ENCODE measurements at regions not wholly inside any gene's neighbourhood (a gene's known extent, or its start where the extent isn't known, plus 50 kb on each side); places are given as distances from the start of the nearest gene placed in this dataset.

DNA sequence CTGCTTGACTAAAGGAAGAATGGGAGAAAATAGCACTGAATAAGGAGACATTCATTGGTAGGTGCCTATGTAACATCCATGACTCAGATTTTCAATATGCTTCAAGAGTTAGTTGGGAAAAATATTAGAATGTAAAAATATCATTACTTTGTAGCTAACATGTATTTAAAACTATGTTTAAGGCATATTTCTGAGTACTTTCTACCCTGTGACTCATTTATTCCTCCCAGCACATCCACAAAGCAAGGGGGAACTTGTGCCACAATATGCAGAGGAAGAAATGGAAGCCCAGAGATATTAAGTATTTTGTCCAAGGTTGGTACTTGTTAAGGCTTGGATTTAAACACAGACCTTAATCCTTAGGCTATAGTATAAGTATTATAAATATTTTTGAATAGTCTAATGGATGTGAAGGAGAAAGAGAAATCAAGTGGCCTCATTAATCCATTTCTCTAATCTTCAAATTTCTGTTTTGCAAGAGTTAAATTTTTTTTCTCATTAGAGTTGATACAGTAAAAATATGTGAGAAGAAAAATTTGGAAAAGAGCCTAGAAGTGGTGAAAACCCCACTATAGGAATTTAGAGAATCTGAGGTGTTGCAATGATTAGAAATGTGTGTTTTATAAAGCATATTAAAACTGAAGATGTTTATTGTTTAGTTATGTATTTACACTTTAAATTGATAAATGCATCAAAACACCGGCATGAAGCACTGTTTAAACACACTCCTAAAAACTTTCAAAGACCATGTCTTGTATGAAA lies 149.3 kb upstream of the GYPA start:
- H3K27me3 ChIP-seq, result no peaks in the 10 kb centered on the region
- no peaks in the 10 kb centered on the region for H3K36me3 ChIP-seq (replicated peaks in 1 of 2; ENCODE audit: insufficient read depth in 1 of 2, low read depth in 2 of 2)
- TF ChIP-seq POLR2A (IDR thresholded peaks at IDR 0.05), result no peak
- TF ChIP-seq, protein P1, sequence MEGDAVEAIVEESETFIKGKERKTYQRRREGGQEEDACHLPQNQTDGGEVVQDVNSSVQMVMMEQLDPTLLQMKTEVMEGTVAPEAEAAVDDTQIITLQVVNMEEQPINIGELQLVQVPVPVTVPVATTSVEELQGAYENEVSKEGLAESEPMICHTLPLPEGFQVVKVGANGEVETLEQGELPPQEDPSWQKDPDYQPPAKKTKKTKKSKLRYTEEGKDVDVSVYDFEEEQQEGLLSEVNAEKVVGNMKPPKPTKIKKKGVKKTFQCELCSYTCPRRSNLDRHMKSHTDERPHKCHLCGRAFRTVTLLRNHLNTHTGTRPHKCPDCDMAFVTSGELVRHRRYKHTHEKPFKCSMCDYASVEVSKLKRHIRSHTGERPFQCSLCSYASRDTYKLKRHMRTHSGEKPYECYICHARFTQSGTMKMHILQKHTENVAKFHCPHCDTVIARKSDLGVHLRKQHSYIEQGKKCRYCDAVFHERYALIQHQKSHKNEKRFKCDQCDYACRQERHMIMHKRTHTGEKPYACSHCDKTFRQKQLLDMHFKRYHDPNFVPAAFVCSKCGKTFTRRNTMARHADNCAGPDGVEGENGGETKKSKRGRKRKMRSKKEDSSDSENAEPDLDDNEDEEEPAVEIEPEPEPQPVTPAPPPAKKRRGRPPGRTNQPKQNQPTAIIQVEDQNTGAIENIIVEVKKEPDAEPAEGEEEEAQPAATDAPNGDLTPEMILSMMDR (IDR thresholded peaks at IDR 0.05), result no peak
- no peak overlapping the region for H3K4me3 ChIP-seq
- no peaks in the 10 kb centered on the region for H3K4me1 ChIP-seq
- intact Hi-C loops (cut with DNase I), result no loop called here
- no peak overlapping the region for H3K27ac ChIP-seq
- ATAC-seq (no peak), DNase-seq (no peak)
- WGBS, 2 donors, result 23 to 31% methylated on average over 1 of the region's 1 CpG
- no peaks in the 10 kb centered on the region for H3K9me3 ChIP-seq

DNA sequence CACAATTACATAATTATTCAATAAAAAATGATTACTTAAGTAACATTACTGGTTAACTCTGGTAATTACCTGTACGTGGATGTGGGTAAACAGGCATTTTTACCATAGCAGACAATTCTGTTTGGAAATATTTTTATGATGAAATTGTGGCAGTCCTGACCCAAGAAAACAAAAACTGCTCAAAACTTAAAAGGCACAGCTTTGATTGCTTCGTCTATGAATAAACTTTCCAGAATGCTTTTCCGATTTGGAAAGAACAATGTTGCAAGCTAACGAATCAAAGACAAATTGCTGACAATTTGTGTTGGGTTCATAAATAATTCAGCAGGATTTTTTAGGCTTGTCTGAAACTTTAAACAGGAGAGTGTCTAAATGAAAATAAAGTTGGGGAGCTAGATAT lies 150.6 kb upstream of the GYPA start:
- H3K36me3 ChIP-seq (replicated peaks in 1 of 2; ENCODE audit: insufficient read depth in 1 of 2, low read depth in 2 of 2), result no peaks in the 10 kb centered on the region
- H3K4me3 ChIP-seq, result no peak overlapping the region
- H3K9me3 ChIP-seq, result no peaks in the 10 kb centered on the region
- no peak for DNase-seq
- H3K27me3 ChIP-seq, result no peaks in the 10 kb centered on the region
- no peak for ATAC-seq
- intact Hi-C loops (cut with DNase I), result no loop called here
- H3K4me1 ChIP-seq, result no peaks in the 10 kb centered on the region
- TF ChIP-seq POLR2A (IDR thresholded peaks at IDR 0.05), result no peak
- TF ChIP-seq, protein P1 (IDR thresholded peaks at IDR 0.05), result no peak
- whole genome bisulfite sequencing, 2 donors, result 65 to 69% methylated on average over 4 of the region's 4 CpGs
- H3K27ac ChIP-seq, result no peak overlapping the region

DNA sequence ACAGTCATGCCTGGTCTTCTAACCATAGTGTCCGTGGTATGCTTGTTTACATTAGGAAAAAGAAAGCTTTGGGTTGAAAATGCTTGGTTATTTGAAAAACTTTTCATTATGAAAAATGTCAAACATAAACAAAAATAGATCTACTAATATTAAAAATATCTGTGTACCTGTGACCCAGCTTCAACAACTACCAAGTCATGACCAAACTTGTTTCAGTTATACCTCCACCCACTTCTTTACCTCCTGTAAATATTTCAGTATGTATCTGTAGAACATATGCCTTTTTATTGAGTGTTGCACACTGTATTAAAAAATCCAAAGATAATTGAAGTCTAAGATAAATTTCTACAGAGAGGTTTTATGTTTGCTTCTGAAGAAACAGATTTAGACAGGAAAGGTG lies 153.7 kb upstream of the GYPA start:
- Histone ChIP-seq H3K4me3 (no peak overlapping the region), H3K9me3 (no peaks in the 10 kb centered on the region), H3K4me1 (no peaks in the 10 kb centered on the region), H3K27ac (no peak overlapping the region), H3K36me3 (replicated peaks in 1 of 2; ENCODE audit: insufficient read depth in 1 of 2, low read depth in 2 of 2) (no peaks in the 10 kb centered on the region), H3K27me3 (no peaks in the 10 kb centered on the region)
- ATAC-seq, result no peak
- intact Hi-C loops (cut with DNase I), result no loop called here
- TF ChIP-seq, protein P1 (IDR thresholded peaks at IDR 0.05), result no peak
- no peak for TF ChIP-seq POLR2A (IDR thresholded peaks at IDR 0.05)
- DNase-seq, result no peak
- 38 to 63% methylated on average over 1 of the region's 1 CpG for WGBS, 2 donors

DNA sequence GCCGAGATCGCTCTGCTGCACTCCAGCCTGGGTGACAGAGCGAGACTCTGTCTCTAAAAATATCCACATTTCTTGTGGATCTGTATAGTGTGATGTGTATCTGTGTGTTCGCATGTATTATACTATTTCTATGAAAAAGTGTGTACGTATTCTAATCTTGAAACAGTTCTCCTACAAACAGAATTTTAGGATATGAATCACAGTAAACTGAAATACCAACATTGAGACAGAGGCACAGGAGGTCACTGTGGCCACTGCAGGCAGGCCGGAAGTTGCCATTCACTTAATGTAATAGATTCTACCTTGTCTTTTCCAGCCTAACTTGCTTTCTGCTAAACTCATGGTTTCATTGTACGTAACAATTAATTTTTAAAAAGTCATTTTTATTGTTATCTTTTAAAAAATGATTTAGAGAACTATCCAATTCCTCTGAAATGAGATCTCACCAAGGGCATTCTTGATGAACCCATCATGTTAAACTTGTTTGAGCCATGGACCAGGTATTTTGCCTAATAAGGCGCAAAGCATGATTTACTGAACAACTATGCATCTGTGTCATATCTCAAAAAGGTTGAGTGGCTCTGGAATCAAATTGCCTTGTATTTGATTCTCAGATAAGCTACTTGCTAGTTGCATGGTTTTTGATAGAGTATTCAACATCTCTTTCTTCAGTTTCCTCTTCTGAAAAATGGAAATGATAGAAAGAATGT lies 154.9 kb upstream of the GYPA start:
- no peak for ATAC-seq
- intact Hi-C loops (cut with DNase I), result no loop called here
- H3K27ac ChIP-seq, result no peak overlapping the region
- no peaks in the 10 kb centered on the region for H3K9me3 ChIP-seq
- H3K4me3 ChIP-seq, result no peak overlapping the region
- no peaks in the 10 kb centered on the region for H3K36me3 ChIP-seq (replicated peaks in 1 of 2; ENCODE audit: insufficient read depth in 1 of 2, low read depth in 2 of 2)
- H3K27me3 ChIP-seq, result no peaks in the 10 kb centered on the region
- DNase-seq, result no peak
- 76 to 81% methylated on average over 8 of the region's 8 CpGs for WGBS, 2 donors
- no peak for TF ChIP-seq POLR2A (IDR thresholded peaks at IDR 0.05)
- TF ChIP-seq, protein P1 (IDR thresholded peaks at IDR 0.05), result no peak
- no peaks in the 10 kb centered on the region for H3K4me1 ChIP-seq

Measured in body of pancreas (tissue), 4 donors.